Keratinocyte (primary cell): ENCODE measurements at regions not wholly inside any gene's neighbourhood (a gene's known extent, or its start where the extent isn't known, plus 50 kb on each side); places are given as distances from the start of the nearest gene placed in this dataset.

ENCODE experiments used
- EZH2 ChIP-seq: IDR thresholded peaks from one replicate; pipeline ENCODE4 v1.6.1; 2012; ENCODE audit warnings: inconsistent platforms, mild to moderate bottlenecking, low read length, moderate library complexity
- TF ChIP-seq, protein P1 (sequence below), 3 experiments: IDR thresholded peaks in 1 of 3; conservative IDR thresholded peaks in 1 of 3; optimal IDR thresholded peaks in 1 of 3; 2 replicates in 2 of 3; 3 replicates in 1 of 3; pipeline versions ENCODE3 to v1.5.1; 2011; ENCODE audit warnings: low read length in 3 of 3, mild to moderate bottlenecking in 3 of 3, moderate library complexity in 2 of 3, control low read depth in 1 of 3, inconsistent platforms in 1 of 3; ENCODE audit not compliant: insufficient read depth in 2 of 3; ENCODE audit errors: extremely low read depth in 1 of 3

DNA sequence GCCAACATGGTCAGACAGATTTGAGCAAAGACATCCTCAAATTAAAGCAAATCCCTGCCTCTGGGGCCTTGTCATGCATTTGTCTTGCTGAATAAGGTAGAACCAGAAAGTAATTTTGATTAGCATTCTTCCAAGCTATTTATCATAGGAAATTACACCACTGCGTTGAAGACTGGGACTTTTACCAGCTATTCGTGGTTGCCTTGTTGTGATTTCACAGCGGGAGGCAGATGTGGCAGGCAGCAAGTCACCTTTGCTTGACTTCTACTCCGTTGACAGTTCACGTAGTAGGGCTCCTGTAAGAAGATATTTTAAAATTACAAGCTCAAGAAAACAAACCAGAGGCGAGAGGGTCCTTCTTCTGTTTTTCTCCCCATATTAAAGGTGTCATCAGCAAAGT is 80.6 kb downstream of the EN1 start:
- TF ChIP-seq, protein P1, sequence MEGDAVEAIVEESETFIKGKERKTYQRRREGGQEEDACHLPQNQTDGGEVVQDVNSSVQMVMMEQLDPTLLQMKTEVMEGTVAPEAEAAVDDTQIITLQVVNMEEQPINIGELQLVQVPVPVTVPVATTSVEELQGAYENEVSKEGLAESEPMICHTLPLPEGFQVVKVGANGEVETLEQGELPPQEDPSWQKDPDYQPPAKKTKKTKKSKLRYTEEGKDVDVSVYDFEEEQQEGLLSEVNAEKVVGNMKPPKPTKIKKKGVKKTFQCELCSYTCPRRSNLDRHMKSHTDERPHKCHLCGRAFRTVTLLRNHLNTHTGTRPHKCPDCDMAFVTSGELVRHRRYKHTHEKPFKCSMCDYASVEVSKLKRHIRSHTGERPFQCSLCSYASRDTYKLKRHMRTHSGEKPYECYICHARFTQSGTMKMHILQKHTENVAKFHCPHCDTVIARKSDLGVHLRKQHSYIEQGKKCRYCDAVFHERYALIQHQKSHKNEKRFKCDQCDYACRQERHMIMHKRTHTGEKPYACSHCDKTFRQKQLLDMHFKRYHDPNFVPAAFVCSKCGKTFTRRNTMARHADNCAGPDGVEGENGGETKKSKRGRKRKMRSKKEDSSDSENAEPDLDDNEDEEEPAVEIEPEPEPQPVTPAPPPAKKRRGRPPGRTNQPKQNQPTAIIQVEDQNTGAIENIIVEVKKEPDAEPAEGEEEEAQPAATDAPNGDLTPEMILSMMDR (optimal IDR thresholded peaks at IDR 0.05 in 1 of 3, IDR thresholded peaks at IDR 0.05 in 1 of 3, conservative IDR thresholded peaks at IDR 0.05 in 1 of 3; ENCODE audit: extremely low read depth in 1 of 3, insufficient read depth in 2 of 3, low read length in 3 of 3) = no peak
- TF ChIP-seq EZH2 = no peak
